ENCODE measurements at regions not wholly inside any gene's neighbourhood (a gene's known extent, or its start where the extent isn't known, plus 50 kb on each side); places are given as distances from the start of the nearest gene placed in this dataset.
"Not testable (repeated sequence)": the region's sequence is repeated elsewhere in the genome, so short reads cannot be mapped to it uniquely, and the experiment has no call there.

GRCh38 chr7:29696402-29696801, 109.9 kb upstream of the WIPF3 start:
- DNase-seq = not testable (repeated sequence)

DNA sequence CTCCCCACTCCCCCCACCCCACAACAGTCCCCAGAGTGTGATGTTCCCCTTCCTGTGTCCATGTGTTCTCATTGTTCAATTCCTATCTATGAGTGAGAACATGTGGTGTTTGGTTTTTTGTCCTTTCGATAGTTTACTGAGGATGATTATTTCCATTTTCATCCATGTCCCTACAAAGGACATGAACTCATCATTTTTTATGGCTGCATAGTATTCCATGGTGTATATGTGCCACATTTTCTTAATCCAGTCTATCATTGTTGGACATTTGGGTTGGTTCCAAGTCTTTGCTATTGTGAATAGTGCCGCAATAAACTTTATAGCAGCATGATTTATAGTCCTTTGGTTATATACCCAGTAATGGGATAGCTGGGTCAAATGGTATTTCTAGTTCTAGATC, 106.6 kb upstream of the WIPF3 start:
- DNase-seq = not testable (repeated sequence)

- not testable (repeated sequence) for DNase-seq
Observed at GRCh38 chr7:29701540-29701939, 104.8 kb upstream of the WIPF3 start.

GRCh38 chr7:29703830-29704229, 102.5 kb upstream of the WIPF3 start:
- not testable (repeated sequence) for DNase-seq

DNA sequence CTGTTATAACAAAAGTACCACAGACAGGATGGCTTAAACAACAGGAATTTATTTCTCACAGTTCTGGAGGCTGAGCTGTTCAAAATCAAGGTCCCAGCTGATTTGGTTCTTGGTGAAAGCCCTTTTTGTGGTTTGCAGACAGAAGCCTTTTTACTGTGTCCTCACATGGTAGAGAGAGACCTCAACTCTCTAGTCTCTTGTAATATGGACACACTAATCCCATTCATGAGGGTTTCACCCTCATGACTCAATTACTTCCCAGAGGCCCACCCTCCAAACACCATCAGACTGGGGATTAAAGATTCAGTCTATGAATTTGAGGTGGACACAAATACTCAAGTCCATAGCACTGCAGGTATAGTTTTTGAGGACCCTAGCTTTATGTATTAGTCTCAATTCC, 97.3 kb upstream of the WIPF3 start:
- DNase-seq = peak in 2 of 56 donors; percentile 9 to 30

- DNase-seq = not testable (repeated sequence)
Observed at GRCh38 chr7:29723127-29723526, 83.2 kb upstream of the WIPF3 start.

- peak in 1 of 56 donors; percentile 17 for DNase-seq
Observed at GRCh38 chr7:29723599-29723998, 82.7 kb upstream of the WIPF3 start.

GRCh38 chr7:29729534-29730165, 76.7 kb upstream of the WIPF3 start:
- DNase-seq = not testable (repeated sequence)

GRCh38 chr7:29734246-29734731, 72.0 kb upstream of the WIPF3 start:
- no peak for DNase-seq

- not testable (repeated sequence) for DNase-seq
Observed at GRCh38 chr7:29747645-29748245, 58.6 kb upstream of the WIPF3 start.

DNA sequence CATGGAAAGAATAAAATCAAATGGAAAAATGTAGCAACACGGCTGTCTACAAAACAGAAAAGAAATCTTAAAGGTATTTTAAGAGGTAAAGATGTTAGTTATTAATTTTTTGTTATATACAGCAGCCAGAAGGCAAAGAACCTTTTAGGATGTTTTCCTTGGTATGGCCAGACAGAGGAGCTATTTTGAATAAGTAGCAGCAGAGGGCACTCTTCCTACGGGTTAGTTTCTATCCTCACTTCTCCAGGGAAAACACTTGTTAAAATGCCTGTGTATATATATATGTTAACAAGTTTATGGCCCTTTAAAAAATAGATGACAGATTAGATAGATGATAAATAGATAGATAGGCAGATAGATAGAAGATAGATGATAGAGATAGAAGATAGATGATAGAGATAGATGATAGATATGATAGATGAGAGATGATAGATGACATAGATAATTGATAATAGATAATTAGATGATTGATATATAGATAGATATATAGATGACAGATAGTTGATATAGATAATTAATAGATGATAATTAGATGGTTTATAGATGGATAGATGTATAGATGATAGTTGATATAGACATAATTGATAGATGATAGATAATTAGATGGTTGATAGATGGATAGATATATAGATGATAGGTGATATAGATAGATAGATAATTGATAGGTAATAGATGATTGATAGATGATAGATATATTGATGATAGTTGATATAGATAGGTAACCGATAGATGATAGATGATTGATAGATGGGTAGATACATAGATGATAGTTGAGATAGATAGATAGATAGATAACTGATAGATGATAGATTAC, 57.8 kb upstream of the WIPF3 start:
- DNase-seq = peak in 5 of 56 donors; percentile 5 to 39 (median 19)

GRCh38 chr7:29749701-29750321, 56.5 kb upstream of the WIPF3 start:
- DNase-seq = no peak

DNA sequence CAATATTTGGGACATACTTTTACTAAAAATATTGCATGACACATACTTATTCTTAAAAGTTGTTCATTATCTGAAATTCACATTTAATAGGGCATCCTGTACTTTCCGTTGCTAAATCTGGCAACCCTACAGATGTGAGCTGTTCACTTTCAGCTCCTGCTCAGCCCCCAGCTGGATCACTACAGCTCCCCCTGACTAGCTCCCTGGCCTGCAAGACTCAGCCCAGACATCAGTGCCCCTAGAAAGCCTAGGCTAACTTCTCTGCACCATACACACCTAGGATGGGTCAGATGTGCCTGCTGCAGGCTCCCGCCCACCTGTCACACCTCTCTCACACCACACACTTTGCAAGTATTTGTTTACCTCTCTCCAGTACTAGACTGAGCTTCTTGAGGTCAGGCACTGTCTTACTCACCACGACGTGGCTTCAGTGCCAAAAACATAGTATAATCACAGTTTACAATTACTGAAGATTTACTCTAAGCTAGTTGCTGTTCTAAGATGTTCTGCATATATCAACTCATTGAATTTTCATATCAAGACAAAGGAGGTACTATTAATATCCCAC, 55.9 kb upstream of the WIPF3 start:
- DNase-seq = not testable (repeated sequence)

- not testable (repeated sequence) for DNase-seq
Observed at GRCh38 chr7:29751012-29751411, 55.3 kb upstream of the WIPF3 start.

- DNase-seq = no peak
Observed at GRCh38 chr7:29754874-29755490, 51.3 kb upstream of the WIPF3 start.

Measured in amygdala (tissue), 56 donors.